SK-N-SH (cell line): ENCODE measurements at regions not wholly inside any gene's neighbourhood (a gene's known extent, or its start where the extent isn't known, plus 50 kb on each side); places are given as distances from the start of the nearest gene placed in this dataset.

Experiments
- CHD2 ChIP-seq: fragments of 150-350 bp; IDR thresholded peaks from 2 replicates; pipeline ENCODE4 v1.6.1; 2018; ENCODE audit warnings: low read length; ENCODE audit not compliant: partially characterized antibody
- CTCF ChIP-seq: fragments of 200-600 bp; sonication (generic); IDR thresholded peaks from 2 replicates; pipeline ENCODE4 v1.6.1; 2017; ENCODE audit warnings: antibody characterized with exemption, mild to moderate bottlenecking, moderate library complexity
- EP300 ChIP-seq, 2 experiments: IDR thresholded peaks; 2 replicates each; pipeline versions ENCODE4 v1.4.0 to v1.6.1; 2012; ENCODE audit warnings: borderline replicate concordance in 1 of 2, low read depth in 1 of 2, low read length in 1 of 2
- RFX5 ChIP-seq: IDR thresholded peaks from 2 replicates; pipeline ENCODE4 v1.6.1; 2012; ENCODE audit warnings: mild to moderate bottlenecking, improper control_type of control experiment, low read length

GRCh38 chr17:34762078-34762477 lies 182.7 kb downstream of the TMEM132E start:
- no peak for TF ChIP-seq EP300 (IDR thresholded peaks at IDR 0.05; ENCODE audit: borderline replicate concordance in 1 of 2, low read depth in 1 of 2, low read length in 1 of 2)
- TF ChIP-seq CTCF, result no peak
- no peak for TF ChIP-seq CHD2
- TF ChIP-seq RFX5, result no peak
